Right hindlimb (tissue), 1 donor: ENCODE measurements at regions not wholly inside any gene's neighbourhood (a gene's known extent, or its start where the extent isn't known, plus 50 kb on each side); places are given as distances from the start of the nearest gene placed in this dataset.

Source experiments
- DNase-seq: peaks from one replicate; pipeline ENCODE4 v3.0.0-alpha.2; 2018

DNA sequence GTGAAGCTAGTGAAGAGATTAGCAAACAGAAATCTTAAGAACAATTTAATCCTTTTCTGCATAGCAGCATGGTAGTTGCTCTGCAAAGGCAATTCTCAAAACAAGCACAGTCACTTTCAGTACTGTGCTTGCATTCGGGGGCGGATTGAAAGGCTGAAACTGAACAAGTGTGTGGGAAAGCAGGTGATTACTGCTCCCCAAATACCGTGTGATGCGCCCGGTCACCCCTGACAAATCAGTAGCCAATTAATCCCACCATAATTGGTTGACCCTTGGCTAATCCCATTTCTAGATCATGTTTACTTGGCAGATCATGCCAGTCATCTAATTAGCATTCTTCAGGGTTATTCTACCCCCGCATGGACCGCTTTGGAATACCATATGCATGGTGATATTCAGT is 76.5 kb upstream of the ADRB1 start:
- no peak for DNase-seq

DNA sequence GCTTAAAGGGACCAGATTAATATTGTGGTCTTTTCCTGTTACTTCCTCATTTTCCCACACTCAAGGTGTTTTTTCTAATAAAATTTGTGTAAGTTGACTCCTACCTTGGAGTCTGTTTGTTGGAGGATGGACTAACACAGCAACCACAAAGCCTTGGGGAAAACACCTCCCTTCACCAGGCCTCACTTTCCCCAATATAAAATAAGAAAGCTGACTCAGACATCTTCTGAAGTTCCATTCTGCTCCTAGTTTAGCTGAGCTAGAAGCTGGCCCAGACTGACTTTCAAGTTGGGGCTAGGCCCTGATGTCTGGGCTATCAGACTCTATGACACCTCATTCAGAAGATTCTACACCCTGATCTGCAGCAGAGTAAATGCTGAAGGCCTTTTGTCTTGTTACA is 73.0 kb upstream of the ADRB1 start:
- no peak for DNase-seq

DNA sequence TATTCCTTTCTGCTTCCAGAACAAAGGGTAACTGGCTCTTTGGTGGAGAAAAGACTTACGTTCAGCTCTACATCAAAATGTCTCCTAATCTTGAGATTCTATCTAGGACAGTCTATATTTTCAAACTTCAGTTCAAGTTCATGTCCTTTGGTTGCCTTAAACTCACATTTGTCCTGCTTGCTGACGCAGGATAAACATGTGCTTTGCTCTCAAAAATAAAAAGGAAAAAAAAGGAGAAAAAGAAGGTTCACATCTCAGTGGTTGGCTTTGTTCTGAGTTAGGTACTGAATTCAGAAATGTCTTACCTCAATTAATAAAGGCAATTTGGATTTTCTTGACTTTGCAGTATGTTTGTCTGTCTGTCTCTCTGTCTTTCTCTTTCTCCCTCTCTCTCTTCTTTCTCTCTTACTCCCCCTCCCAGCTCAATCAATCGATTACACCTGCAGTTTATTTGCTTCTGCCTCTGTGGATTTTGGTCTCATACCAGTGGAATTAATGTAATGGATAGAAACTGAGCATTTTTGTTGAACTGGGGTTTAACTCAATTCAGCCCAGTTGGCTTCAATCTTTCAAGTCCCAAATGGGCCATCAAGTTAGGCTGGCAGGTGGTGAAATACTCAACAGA is 72.2 kb upstream of the ADRB1 start:
- DNase-seq: no peak

DNA sequence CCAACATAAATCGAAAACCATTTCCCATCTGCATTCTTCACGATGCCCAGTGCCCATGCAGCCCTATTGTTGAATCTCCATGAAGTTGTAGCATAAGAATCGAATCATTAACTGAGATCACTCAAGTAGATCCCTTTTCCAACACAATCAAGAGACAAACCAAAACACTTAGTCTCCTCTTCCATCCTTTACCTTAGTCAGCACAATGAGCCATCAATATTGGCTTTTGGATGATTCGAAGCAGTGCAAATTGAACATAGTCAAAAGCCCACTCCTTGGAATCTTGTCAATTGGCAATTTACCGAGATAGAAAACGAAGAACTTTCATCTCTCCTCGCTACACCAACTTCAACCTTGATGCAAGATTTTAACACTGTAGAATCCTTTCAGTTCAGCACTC is 66.5 kb upstream of the ADRB1 start:
- DNase-seq: no peak

DNA sequence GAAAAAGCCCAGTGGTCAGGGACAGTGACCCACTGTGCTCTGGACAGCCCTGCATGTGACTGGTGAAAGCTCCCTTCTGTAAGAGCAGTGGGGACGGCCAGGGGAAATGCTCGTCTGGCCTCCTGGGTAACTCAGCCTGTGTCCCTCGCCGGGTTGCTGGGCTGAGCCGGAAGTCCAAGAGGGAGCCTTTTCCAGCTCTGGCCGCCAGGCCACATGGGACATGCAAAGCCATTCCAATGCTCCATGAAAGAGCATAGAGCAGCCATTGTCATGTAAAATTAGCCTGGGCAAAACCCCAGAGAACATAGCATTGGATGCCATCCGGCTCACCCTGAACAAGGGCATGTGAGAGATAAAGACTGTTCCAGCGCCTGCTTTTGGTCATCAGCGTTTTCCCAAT is 64.9 kb upstream of the ADRB1 start:
- DNase-seq: no peak

DNA sequence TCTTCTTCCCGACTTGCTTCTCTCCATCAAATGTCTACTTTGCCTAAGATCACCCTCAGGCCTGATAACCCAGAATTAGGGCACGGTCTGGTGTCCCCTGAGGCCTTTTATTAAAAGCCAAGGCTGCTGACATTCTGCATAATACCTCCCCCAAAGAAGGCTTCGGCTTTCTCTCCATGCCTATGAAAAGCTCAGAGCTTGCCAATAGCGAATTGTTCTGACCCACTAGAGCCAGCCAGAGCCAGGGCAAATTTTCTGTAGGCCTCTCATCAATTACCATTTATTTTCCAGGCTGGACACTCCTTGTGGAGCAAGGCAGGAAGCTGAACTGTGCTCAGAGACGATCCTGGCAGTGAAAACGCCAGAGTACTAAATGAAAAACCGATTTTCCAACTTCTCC is 64.3 kb upstream of the ADRB1 start:
- DNase-seq: no peak

DNA sequence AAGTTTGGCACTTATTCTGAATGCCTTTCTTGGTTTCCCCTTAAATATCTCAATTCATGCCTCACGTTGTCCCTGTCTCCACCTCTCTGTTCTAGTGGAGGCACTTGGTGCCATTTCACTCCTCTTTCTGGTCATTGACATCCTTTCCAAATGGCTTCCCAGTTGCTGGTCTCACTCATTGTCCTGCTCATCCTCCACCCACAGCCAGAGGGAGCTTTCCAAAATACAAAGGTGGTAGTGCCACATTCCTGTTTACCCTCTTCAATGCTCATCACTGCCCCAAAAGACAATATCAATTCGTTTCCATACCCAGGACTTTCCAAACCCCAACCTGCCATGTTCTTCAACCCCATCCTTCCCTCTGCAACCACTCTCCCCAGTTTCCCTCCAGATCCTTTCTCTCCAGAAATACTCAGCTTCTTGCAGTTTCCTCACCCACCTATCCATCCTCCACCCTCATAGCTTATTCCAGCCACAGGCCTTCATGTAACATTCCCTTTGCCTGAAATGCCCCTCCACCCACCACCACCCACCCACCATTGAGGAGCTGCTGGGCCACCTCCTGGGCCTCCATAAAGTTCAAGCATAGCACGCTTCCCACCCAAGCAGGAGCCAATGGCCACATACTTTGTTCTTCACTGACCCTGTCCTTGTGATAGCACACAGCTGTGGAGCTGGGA is 63.1 kb upstream of the ADRB1 start:
- DNase-seq: no peak

DNA sequence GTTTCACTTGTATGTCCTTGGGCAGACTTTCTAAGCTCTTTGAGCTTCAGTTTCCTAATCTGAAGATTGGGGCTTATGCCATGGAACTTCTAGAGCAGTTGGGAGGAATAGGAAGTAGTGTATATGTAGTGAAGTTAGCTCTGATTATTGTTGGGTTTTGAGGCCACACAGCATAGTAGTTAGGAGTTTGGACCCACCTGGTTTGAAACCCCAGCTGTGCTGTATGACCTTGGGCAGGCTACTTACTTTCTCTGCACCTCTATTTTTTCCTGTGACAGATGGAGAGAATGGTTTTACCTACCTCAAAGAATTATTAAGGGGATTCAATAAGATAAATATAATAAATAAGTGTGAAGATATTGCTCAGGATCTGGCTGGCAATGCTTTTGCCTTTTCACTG is 61.4 kb upstream of the ADRB1 start:
- no peak for DNase-seq

DNA sequence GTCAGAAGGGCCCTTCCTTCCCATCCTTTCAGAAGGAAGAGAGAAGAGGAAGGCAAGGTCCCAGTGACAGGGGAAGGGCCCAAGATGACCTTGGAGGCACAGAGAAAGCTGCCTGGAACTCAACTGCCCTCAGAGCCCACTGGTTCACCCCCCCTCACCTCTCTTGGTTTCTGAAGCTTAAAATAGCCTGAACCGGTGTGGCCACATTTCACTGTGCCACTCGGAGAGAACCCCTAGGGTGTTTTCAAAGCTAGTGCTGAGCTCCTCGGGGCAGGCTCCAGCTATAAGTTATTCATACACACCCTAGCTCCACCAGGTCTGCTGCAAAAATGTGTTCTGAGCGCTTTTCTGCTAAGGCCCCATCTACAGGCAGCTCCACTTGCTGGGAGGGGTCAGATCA is 60.9 kb upstream of the ADRB1 start:
- no peak for DNase-seq

DNA sequence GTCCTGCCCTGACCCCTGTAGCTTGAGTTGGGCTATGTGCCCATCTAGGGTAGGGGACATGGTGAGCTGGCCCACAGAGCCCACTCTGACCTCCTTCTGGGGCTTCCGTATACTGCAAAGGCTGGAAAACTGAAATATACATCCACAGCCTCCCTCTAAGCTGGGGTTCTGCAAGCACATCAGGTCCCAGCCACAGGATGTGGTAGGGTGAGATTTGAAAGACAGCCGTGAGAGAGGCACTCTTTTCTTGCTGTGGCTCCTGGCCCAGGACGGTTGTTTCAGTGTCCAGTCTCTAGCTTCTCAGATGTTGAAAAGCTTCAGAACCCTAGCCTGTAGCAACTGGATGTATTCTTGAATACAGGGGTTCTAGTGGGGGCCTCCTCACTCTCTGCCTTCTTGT is 60.1 kb upstream of the ADRB1 start:
- no peak for DNase-seq

DNA sequence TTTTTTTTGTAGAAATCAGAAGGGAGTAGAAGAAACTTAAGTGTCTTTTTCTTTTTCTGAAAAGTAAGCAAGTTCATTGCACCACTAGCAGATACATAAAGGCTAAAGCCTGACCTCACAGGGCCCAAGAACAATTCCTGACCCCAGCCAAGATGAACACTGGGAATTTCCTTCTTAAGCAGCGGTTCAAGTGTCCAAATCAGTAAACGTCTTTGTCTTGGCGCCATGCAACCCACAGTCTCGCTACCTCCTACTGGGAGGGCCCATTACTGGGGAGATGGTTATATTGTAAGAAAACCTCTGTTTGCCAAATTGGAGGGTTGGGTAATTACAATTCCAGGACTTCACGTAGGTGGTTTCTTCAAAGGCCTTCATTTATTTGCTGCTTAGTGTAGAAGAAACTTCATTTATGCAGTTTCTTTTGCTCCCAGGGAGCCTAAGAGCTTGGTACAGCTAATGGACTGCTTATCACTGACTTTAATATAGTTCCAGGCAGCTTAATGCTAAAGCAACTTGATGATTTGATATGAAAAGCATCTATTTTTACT is 58.3 kb upstream of the ADRB1 start:
- no peak for DNase-seq

DNA sequence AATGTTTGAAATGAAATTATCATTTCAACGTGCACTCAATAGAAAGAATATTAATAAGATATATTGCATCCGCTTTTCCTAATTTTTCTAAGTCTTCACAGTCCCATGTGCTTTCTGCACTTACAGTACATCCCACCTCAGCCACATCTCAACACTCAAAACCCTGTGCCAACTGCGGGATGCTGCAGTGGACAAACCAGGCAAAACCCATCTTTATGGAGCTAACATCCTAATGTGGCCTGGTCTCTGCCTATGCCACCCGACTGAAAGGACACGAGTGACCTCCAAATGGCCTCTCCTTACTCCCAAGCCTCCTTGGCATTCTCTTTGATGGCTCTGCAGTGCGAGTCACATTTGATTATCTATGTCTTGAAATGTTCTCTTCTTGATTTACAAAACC is 57.4 kb upstream of the ADRB1 start:
- DNase-seq: no peak

DNA sequence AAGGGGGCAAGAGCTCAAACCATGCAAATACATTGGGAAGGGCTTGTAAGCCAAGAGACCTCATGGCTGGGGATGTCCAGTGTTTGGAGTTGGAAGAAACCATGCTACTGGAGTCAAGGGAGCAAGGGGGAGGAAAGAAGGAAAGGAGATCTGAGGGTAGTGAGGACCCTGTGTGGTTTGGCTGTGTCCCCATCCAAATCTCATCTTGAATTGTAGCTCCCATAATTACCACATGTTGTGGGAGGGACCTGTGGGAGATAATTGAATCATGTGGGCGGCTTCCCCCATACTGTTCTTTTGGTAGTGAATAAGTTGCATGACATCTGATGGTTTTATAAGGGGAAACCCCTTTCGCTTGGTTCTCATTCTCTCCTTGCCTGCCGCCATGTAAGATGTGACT is 56.5 kb upstream of the ADRB1 start:
- DNase-seq: no peak

DNA sequence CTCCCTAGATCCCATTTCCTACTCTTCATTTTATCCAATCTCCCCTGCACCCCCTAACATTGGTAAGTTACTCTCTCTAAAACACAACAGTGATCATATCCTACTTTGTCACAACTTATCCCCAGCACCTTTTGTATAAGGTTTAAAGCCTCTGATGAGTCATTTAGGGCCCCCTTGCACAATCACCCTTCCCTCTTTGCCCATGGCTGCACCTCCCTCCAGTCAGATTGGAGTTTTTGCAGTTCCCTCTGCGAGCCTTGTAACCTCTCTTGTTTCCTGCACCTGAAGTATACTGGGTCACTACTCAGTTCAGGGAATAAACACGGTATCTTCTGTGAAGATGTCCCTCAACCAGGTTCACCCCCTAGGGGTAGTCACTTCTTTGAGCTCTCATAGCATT is 55.9 kb upstream of the ADRB1 start:
- DNase-seq: no peak

DNA sequence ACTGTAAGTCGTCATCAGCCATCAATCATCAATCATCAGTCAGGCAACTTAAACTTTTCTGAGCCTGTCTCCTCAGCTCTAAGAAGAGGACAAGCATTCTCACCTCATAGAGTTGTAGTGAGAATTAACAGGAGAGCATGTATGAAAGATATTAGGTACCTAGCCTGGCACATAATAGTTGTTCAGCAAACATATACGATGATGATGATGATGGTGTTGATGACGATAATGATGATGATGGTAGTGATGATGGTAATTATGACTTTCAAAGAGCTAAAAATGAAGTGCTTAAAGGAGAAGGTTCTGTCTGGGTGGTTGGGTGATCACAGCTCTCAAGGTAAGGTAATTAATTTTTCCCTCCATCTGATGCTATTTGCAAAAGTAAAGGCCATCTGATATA is 55.1 kb upstream of the ADRB1 start:
- no peak for DNase-seq

DNA sequence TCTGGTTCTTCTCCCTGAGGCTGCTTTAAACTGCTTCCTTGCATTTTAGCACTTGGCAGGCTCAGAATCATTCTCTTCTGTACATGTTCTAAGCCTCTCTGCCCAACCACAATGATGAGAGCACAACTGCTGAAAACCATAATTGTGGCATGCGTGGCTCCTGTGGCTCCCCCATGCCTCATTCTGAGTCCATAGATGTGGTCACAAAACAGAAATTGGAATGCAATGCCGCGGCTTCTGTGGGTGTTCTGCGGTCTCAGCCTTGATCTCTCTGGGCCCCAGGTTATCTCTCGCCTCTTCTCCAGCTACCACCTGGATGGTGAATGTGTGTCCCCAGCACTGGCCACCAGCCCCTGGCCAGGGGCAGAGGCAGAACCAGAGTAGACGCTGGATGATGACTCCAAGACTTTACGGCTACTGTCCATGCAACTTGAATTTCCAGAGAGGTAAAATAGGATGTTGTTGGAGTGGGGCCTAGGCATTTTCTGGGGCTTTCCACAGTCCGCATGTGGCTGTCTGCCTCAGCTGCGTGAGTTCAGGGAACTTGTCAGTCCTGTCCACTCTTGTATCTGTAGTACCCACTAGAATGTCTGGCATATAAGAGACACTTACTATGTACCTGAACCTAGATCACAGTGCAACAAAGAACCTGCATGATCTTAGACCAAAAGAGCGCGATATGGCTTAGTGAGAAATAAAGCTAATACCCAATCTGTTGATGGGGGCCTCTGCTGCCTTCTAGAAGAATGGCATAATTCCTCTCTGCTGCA is 52.4 kb upstream of the ADRB1 start:
- DNase-seq: peak; percentile 38

DNA sequence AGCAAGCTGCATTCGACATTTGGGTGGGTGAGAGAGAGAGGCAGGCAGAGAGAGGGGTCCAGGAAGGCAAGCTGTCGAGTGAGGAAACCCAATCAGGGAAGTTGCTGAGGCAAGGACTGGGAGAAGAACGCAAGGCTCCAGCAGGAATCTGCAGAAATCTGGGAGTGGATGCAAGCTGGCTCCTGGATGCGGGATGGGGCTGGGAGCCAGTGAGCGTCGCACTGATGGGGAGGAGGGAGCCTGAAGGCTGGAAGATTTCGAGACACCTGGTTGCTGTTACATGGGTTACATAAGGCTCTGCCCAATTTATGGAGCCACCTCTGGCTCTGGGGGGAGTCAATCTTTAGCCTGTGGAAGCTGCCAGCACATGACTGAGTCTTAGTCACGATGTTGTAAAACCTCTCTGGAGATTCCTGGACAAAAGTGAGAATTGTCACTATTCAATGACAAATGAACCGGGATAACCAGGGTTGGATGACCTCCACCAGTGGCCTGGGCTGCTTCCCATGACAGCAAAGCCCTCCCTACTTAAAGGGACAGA is 51.1 kb upstream of the ADRB1 start:
- peak; percentile 31 for DNase-seq

DNA sequence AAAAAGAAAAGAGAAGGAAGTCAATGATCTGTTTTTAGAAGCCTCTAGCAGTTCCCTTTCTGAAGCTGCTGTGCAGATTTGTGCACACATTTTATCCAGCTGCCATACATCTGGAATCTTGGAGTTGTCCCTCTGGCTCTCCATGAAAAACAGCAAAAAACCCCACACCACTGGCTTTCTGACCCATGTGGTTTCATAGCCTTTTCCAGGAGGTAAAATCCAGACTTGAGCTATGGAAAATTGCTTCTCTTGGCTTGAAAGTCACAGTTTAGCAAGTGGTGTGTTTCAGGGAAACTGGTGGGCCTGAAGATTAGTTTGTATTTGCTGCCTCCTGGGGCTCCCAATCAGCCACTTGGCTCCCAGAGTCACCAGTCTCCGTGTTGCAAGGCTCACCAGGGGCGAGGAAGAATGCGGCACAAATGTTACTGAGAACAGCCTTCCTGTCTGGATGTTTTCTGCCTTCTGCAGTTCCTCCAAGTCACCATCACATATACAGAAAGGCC is 50.1 kb upstream of the ADRB1 start:
- peak; percentile 62 for DNase-seq
